GM21529 (cell line): ENCODE measurements at regions not wholly inside any gene's neighbourhood (a gene's known extent, or its start where the extent isn't known, plus 50 kb on each side); places are given as distances from the start of the nearest gene placed in this dataset.

ENCODE experiments used
- ATAC-seq: cut with Tn5 transposase; IDR thresholded peaks from one replicate; pipeline ENCODE4 v1.9.1; 2021; ENCODE audit not compliant: unreplicated experiment

GRCh38 chr5:133882846-133883245, 85.6 kb downstream of the C5orf15 start:
- ATAC-seq, result no peak

- no peak for ATAC-seq
Observed at GRCh38 chr5:133882389-133882695, 86.1 kb downstream of the C5orf15 start.

GRCh38 chr5:133881576-133882388, 86.6 kb downstream of the C5orf15 start:
- ATAC-seq, result no peak

GRCh38 chr5:133878236-133878555, 90.2 kb downstream of the C5orf15 start:
- ATAC-seq, result no peak

GRCh38 chr5:133877351-133878235, 90.8 kb downstream of the C5orf15 start:
- no peak for ATAC-seq

- ATAC-seq, result no peak
Observed at GRCh38 chr5:133876266-133876665, 92.2 kb downstream of the C5orf15 start.

- no peak for ATAC-seq
Observed at GRCh38 chr5:133875179-133875578, 93.2 kb downstream of the C5orf15 start.

GRCh38 chr5:133873449-133873848, 95.0 kb downstream of the C5orf15 start:
- ATAC-seq, result no peak

GRCh38 chr5:133870661-133871060, 97.8 kb downstream of the C5orf15 start:
- ATAC-seq, result no peak

GRCh38 chr5:133869519-133870335, 98.7 kb downstream of the C5orf15 start:
- ATAC-seq, result no peak

- no peak for ATAC-seq
Observed at GRCh38 chr5:133868946-133869518, 99.4 kb downstream of the C5orf15 start.

- ATAC-seq, result no peak
Observed at GRCh38 chr5:133867851-133868545, 100.4 kb downstream of the C5orf15 start.

- no peak for ATAC-seq
Observed at GRCh38 chr5:133867341-133867740, 101.1 kb downstream of the C5orf15 start.

- no peak for ATAC-seq
Observed at GRCh38 chr5:133866903-133867245, 101.6 kb downstream of the C5orf15 start.

GRCh38 chr5:133866160-133866902, 102.1 kb downstream of the C5orf15 start:
- ATAC-seq, result no peak

- no peak for ATAC-seq
Observed at GRCh38 chr5:133865113-133865512, 103.3 kb downstream of the C5orf15 start.

- ATAC-seq, result no peak
Observed at GRCh38 chr5:133864711-133865110, 103.7 kb downstream of the C5orf15 start.

- ATAC-seq, result no peak
Observed at GRCh38 chr5:133863857-133864585, 104.4 kb downstream of the C5orf15 start.

- ATAC-seq, result no peak
Observed at GRCh38 chr5:133861161-133861737, 107.2 kb downstream of the C5orf15 start.
